ENCODE measurements at regions not wholly inside any gene's neighbourhood (a gene's known extent, or its start where the extent isn't known, plus 50 kb on each side); places are given as distances from the start of the nearest gene placed in this dataset.

- no peak for DNase-seq (ENCODE audit: low read depth)
Observed at GRCh38 chr2:239674101-239674980, 273.5 kb upstream of the HDAC4 start.

- DNase-seq (ENCODE audit: low read depth), result no peak
Observed at GRCh38 chr2:239673641-239674040, 272.8 kb upstream of the HDAC4 start.

- no peak for DNase-seq (ENCODE audit: low read depth)
Observed at GRCh38 chr2:239671916-239672849, 271.4 kb upstream of the HDAC4 start.

- no peak for DNase-seq (ENCODE audit: low read depth)
Observed at GRCh38 chr2:239671471-239671870, 270.7 kb upstream of the HDAC4 start.

- no peak for DNase-seq (ENCODE audit: low read depth)
Observed at GRCh38 chr2:239670463-239671120, 269.8 kb upstream of the HDAC4 start.

- DNase-seq (ENCODE audit: low read depth), result no peak
Observed at GRCh38 chr2:239669899-239670460, 269.2 kb upstream of the HDAC4 start.

- DNase-seq (ENCODE audit: low read depth), result no peak
Observed at GRCh38 chr2:239669181-239669898, 268.5 kb upstream of the HDAC4 start.

GRCh38 chr2:239668651-239669050 is 267.8 kb upstream of the HDAC4 start:
- no peak for DNase-seq (ENCODE audit: low read depth)

GRCh38 chr2:239668042-239668441 is 267.2 kb upstream of the HDAC4 start:
- DNase-seq (ENCODE audit: low read depth), result no peak

- DNase-seq (ENCODE audit: low read depth), result no peak
Observed at GRCh38 chr2:239667431-239667985, 266.7 kb upstream of the HDAC4 start.

- no peak for DNase-seq (ENCODE audit: low read depth)
Observed at GRCh38 chr2:239666855-239667376, 266.1 kb upstream of the HDAC4 start.

GRCh38 chr2:239666053-239666854 is 265.4 kb upstream of the HDAC4 start:
- DNase-seq (ENCODE audit: low read depth), result no peak

- no peak for DNase-seq (ENCODE audit: low read depth)
Observed at GRCh38 chr2:239664216-239664810, 263.5 kb upstream of the HDAC4 start.

GRCh38 chr2:239663364-239663924 is 262.6 kb upstream of the HDAC4 start:
- DNase-seq (ENCODE audit: low read depth), result no peak

GRCh38 chr2:239662413-239663120 is 261.7 kb upstream of the HDAC4 start:
- no peak for DNase-seq (ENCODE audit: low read depth)

GRCh38 chr2:239661334-239662312 is 260.8 kb upstream of the HDAC4 start:
- DNase-seq (ENCODE audit: low read depth), result no peak

All from stimulated activated CD8-positive, alpha-beta memory T cell treated with anti-CD3 and anti-CD28 coated beads, Interleukin-12 subunit alpha, Interleukin-12 subunit beta, amount 100 ng/mL, for 1 hour (primary cell).